Chondrocyte (in vitro differentiated cells): ENCODE measurements at regions not wholly inside any gene's neighbourhood (a gene's known extent, or its start where the extent isn't known, plus 50 kb on each side); places are given as distances from the start of the nearest gene placed in this dataset.
A peak's percentile ranks its signal among the peaks of the same experiment; 100 is the strongest.

Experiments used
- DNase-seq: peaks from one replicate; pipeline ENCODE4 v3.0.0; 2021; ENCODE audit warnings: mixed read lengths, low spot score
- H3K27ac Mint-ChIP-seq: one replicate; pipeline ENCODE4 v1.8.0; 2021; ENCODE audit warnings: mild to moderate bottlenecking, moderate library complexity, mixed read lengths; ENCODE audit not compliant: unreplicated experiment
- H3K27me3 Mint-ChIP-seq: 2 replicates; pipeline ENCODE4 v1.8.0; 2021; ENCODE audit warnings: low read depth, mixed read lengths
- H3K36me3 Mint-ChIP-seq: 2 replicates; pipeline ENCODE4 v1.8.0; 2021; ENCODE audit warnings: low read depth, mixed read lengths
- H3K4me1 Mint-ChIP-seq: 2 replicates; pipeline ENCODE4 v1.8.0; 2021; ENCODE audit warnings: low read depth, mild to moderate bottlenecking, mixed read lengths
- H3K4me3 Mint-ChIP-seq: one replicate; pipeline ENCODE4 v1.8.0; 2021; ENCODE audit warnings: mild to moderate bottlenecking, moderate library complexity, mixed read lengths; ENCODE audit not compliant: unreplicated experiment
- H3K9me3 Mint-ChIP-seq: 2 replicates; pipeline ENCODE4 v1.8.0; 2021; ENCODE audit warnings: low read depth, mixed read lengths
- CTCF ChIP-seq: fragments of 200-600 bp; sonication (generic); IDR thresholded peaks from 2 replicates; pipeline ENCODE4 v1.5.0; 2021; ENCODE audit warnings: antibody characterized with exemption, mild to moderate bottlenecking, moderate library complexity

GRCh38 chr4:147192679-147193078 is 247.0 kb upstream of the TTC29 start:
- Mint-ChIP-seq H3K4me1 (peaks cover 50% of the 10 kb centered on the region), H3K36me3 (peaks cover 10% of the 10 kb centered on the region), H3K27ac (peak overlapping the region; percentile 47), H3K27me3 (no peaks in the 10 kb centered on the region), H3K9me3 (peaks cover 16% of the 10 kb centered on the region), H3K4me3 (no peak overlapping the region)
- no peak for TF ChIP-seq CTCF
- no peak for DNase-seq

GRCh38 chr4:147194114-147194513 is 248.4 kb upstream of the TTC29 start:
- no peak for TF ChIP-seq CTCF
- Mint-ChIP-seq H3K36me3 (peaks cover 1% of the 10 kb centered on the region), H3K27me3 (no peaks in the 10 kb centered on the region), H3K27ac (peak overlapping the region; percentile 94), H3K4me3 (peak overlapping the region; percentile 36), H3K9me3 (peaks cover 2% of the 10 kb centered on the region), H3K4me1 (peaks cover 64% of the 10 kb centered on the region)
- no peak for DNase-seq

GRCh38 chr4:147194604-147195003 is 248.9 kb upstream of the TTC29 start:
- TF ChIP-seq CTCF, result peak; percentile 25
- Mint-ChIP-seq H3K4me1 (peaks cover 67% of the 10 kb centered on the region), H3K9me3 (no peaks in the 10 kb centered on the region), H3K4me3 (peak overlapping the region; percentile 36), H3K27me3 (no peaks in the 10 kb centered on the region), H3K27ac (peak overlapping the region; percentile 94), H3K36me3 (no peaks in the 10 kb centered on the region)
- no peak for DNase-seq

GRCh38 chr4:147195386-147195785 is 249.7 kb upstream of the TTC29 start:
- Mint-ChIP-seq H3K36me3 (no peaks in the 10 kb centered on the region), H3K27ac (peak overlapping the region; percentile 94), H3K9me3 (no peaks in the 10 kb centered on the region), H3K27me3 (no peaks in the 10 kb centered on the region), H3K4me1 (peaks cover 70% of the 10 kb centered on the region), H3K4me3 (peak overlapping the region; percentile 45)
- no peak for DNase-seq
- no peak for TF ChIP-seq CTCF

- TF ChIP-seq CTCF, result no peak
- no peak for DNase-seq
- H3K27ac Mint-ChIP-seq, result peak overlapping the region; percentile 87
- peaks cover 2% of the 10 kb centered on the region for H3K9me3 Mint-ChIP-seq
- H3K4me3 Mint-ChIP-seq, result no peak overlapping the region
- H3K27me3 Mint-ChIP-seq, result no peaks in the 10 kb centered on the region
- peaks cover 75% of the 10 kb centered on the region for H3K4me1 Mint-ChIP-seq
- no peaks in the 10 kb centered on the region for H3K36me3 Mint-ChIP-seq
These were observed 252.9 kb upstream of the TTC29 start for GRCh38 chr4:147198411-147199051.
